HG02938 (cell line): ENCODE measurements at regions not wholly inside any gene's neighbourhood (a gene's known extent, or its start where the extent isn't known, plus 50 kb on each side); places are given as distances from the start of the nearest gene placed in this dataset.

Experiments used
- ATAC-seq: cut with Tn5 transposase; IDR thresholded peaks from one replicate; pipeline ENCODE4 v1.9.1; 2021; ENCODE audit warnings: mild to moderate bottlenecking, moderate library complexity; ENCODE audit not compliant: unreplicated experiment

- ATAC-seq: no peak
These were observed 230.3 kb downstream of the IBTK start for GRCh38 chr6:82017288-82017687.

DNA sequence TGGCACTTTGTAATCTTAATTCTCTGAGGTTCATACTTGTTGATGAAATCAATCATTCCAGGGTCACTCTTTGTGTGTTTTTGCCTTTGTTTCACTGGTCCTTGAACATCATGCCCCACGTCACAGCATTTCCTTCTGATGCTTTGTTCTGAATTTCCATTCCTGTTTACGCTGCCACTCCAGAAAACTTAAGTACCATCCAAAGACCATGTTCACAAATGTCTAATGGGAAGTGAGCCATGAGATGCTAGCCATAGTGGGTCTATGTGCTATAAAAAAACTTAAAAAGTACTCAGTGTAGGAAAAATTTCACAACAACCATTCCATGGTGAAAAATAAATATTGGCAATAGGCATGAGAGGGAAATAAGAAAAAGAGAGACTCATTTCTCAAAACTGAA is 232.0 kb downstream of the IBTK start:
- ATAC-seq: no peak

GRCh38 chr6:82015043-82015442 is 232.5 kb downstream of the IBTK start:
- no peak for ATAC-seq

- ATAC-seq: no peak
These were observed 233.7 kb downstream of the IBTK start for GRCh38 chr6:82013561-82014530.

GRCh38 chr6:82006027-82006738 is 241.4 kb downstream of the IBTK start:
- ATAC-seq: peak; percentile 84

- ATAC-seq: no peak
These were observed 247.0 kb downstream of the IBTK start for GRCh38 chr6:82000551-82000950.

DNA sequence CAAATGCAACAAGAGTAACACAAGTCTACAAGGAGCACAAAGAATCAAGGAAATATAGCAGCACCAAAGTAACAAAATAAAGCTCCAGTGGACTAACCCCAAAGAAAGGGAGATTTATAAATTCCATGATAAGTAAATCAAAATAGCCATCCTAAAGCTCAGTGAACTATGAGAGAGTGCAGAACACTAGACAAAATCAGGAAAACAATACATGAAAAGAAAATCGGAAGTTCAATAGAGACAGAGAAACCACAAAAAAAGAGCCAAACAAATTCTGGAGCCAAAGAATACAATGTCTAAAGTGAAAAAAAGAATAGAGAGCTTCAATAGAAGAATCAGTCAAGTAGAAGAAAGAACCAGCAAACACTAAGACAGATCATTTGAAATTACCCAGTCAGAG is 247.3 kb upstream of the TENT5A start:
- ATAC-seq: no peak

DNA sequence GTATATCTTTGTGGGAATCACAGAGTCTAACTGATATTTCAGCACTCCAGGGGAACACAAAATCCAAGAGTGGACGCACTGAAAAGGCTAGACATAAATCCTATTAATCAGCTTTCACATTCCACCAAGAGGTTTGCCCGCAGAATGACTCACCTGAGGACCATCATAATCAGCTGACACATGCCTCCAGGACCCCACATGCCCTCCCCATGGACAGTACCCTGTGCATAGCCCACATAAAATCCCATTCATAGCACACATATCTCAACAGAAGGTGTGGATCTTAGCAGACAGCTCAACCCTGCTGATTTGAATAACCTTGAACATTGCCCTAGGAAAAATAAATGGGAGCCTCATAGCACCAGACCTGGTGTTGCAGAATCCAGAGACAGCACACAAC is 246.8 kb upstream of the TENT5A start:
- ATAC-seq: no peak

DNA sequence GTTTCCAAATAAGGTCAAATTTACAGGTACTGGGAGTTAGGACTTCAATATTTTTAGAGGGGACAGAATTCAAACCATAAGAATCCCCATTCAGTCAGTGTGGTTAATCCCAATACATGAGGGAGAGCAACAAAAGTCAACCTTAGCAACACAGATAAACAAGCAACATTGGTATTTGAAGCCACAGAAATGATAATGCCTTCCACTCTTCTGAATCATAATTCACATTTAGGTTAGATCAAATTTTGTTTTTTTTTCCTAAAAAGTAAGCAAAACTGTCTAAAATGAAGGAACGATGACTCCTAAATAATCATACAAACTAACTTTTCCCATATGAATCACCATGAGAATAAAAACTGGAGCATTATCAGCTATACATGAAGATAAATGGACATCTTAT is 246.0 kb upstream of the TENT5A start:
- no peak for ATAC-seq

DNA sequence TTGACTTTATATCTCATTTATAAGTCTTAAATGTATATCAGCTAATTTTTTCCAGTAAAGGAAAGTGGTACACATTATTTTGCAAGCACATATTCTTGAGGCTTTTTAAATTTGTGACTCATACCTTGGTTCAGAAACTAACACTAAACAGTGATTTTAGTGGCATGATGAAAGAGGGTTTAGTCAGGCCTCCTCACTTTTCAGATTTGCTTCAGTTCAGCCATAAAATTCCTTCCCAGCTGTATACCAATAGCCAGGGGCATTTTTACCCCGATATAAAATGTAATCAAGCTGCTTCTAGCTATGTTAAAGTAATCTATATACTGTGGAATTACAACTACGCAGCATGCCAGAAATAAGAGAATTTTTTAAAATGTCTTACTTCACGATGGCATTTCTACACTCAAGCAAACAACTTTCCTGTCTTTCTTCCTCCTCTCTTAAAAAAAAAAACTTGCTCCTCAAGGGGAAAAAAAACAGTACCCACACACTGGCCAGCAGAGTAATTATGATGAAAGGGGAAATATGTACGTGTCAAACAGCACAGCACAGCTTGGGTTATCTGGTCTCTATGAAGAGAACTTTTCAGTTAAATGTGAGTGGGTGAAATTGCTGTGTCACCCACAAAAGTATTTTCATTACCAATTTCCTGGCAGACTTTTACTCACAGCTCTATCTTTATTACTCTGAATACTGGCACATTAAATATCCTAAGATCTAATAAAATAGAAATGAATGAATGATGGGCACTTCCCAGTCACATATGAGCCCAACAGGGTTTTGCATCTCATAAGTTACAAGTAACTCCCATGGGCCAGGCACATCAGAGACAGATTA is 244.8 kb upstream of the TENT5A start:
- no peak for ATAC-seq

GRCh38 chr6:81996414-81996813 is 243.9 kb upstream of the TENT5A start:
- ATAC-seq: peak; percentile 71

GRCh38 chr6:81995548-81996289 is 243.2 kb upstream of the TENT5A start:
- no peak for ATAC-seq

DNA sequence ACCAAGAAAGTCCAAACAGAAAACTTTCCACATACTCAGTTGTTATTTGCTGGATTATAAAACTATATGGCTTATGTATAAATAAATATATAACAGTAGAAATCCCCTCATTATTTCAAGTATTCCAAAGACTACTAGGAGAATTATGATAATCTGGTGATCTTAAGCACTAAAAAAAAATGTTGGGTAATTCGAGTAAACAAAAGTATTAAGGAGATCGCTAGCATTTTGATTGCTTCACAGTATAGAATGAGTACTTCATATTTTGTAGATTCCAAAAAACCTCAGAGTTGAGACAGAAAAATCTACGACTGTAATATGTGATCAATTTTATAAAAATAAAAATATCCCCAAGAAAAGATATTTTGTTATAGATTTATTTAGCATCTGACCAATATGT is 236.4 kb upstream of the TENT5A start:
- no peak for ATAC-seq

- no peak for ATAC-seq
These were observed 236.0 kb upstream of the TENT5A start for GRCh38 chr6:81988446-81988845.

- no peak for ATAC-seq
These were observed 234.8 kb upstream of the TENT5A start for GRCh38 chr6:81987293-81987692.

- ATAC-seq: no peak
These were observed 232.7 kb upstream of the TENT5A start for GRCh38 chr6:81985191-81985590.

GRCh38 chr6:81984599-81984998 is 232.1 kb upstream of the TENT5A start:
- ATAC-seq: no peak

DNA sequence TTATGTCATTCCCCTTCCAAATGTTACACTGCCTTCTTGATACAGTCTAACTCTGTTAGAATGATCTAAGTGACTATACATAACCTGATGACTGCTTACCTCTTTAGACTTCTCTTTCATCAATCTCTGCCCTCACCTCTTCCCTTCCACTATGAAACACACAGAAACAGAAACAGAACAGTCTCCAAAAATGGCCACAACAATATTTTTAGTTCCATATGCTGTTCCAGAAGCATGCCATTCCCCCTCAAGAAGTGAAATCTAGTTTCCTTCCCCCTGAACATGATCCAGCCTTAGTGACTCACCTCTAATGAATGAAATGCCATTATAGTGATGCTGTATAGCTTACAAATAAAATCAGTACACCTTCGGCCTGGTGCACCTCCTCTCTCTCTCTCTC is 229.3 kb upstream of the TENT5A start:
- peak; percentile 50 for ATAC-seq

DNA sequence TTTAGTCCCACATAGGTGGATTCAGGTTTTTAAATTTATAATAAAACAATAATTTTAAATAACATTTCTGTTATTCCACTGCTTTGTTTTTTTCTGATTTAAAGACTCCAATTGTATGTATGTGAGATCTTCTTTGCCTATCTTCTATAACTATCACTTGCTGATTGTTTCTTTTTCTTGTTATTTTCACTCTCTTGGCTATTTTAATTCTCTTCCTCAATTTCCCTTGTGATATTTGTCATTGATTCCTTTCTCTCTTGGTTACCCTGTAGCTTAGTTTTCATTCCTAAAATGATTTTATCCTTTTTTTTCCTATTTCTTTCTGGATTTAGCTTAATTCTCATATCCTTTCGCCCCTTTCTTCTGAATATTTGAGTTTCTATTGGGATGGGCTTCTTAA is 227.3 kb upstream of the TENT5A start:
- ATAC-seq: no peak

DNA sequence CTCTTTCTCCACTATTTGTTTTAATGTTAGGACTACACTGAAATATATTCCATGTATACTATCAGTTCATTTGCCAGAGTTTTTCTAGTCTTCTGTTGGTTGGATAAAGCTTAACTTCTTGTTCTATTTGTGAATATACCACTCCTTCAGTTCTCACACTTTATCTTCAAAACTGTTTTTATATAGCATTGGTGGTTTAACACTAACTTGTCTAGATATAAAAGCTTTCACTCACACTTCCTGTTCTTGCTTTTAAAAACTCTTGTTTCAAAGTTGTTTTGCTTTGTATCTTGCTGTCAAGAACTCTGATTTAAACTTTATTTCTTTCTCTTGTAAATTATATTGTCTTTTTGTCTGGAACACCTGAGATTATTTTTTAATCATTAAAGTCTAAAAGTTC is 226.8 kb upstream of the TENT5A start:
- no peak for ATAC-seq

- no peak for ATAC-seq
These were observed 225.7 kb upstream of the TENT5A start for GRCh38 chr6:81978230-81978629.
